ENCODE measurements at regions not wholly inside any gene's neighbourhood (a gene's known extent, or its start where the extent isn't known, plus 50 kb on each side); places are given as distances from the start of the nearest gene placed in this dataset.

- peak; percentile 77 for DNase-seq
These were observed 67.6 kb upstream of the AMPD3 start for GRCh38 chr11:10387206-10388083.

DNA sequence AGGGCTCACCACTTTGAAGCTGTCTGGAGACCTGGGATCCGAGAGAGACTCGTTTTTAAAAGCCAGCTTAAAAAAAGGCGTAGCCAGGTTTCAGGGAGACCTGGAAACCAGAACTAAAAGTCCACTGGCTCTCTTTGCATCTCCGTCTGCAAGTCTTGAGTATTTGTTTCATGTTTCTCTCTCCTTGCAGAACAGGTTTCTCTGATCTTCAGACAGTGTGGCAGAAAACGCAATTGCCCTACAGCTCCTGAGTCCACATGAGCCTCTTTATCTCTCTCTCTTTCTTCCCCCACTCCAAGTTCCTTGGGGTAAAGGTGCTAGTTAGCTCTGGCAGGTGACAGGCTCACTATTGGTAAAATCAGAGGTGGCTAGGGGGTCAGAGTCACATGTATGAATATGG is 67.0 kb upstream of the AMPD3 start:
- no peak for DNase-seq

GRCh38 chr11:10388574-10388973 is 66.5 kb upstream of the AMPD3 start:
- DNase-seq, result no peak

DNA sequence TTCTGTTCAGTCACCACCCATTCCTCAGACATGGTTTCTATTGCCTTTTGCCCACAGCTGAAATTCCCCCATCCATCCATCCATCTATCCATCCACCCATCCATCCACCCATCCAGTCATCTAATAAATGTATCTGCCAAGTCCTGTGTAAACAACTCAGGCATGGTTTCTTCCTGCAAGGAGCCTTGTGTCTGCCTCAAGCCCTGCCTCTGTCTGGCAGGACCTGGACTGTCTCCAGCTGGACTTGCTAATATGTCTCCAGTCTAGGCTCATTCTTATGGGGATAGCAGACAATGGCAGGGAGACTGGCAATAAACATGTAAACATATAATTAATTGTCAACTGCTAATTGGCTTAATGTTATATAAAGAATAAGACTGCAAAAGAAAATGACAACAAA is 64.7 kb upstream of the AMPD3 start:
- DNase-seq, result no peak

DNA sequence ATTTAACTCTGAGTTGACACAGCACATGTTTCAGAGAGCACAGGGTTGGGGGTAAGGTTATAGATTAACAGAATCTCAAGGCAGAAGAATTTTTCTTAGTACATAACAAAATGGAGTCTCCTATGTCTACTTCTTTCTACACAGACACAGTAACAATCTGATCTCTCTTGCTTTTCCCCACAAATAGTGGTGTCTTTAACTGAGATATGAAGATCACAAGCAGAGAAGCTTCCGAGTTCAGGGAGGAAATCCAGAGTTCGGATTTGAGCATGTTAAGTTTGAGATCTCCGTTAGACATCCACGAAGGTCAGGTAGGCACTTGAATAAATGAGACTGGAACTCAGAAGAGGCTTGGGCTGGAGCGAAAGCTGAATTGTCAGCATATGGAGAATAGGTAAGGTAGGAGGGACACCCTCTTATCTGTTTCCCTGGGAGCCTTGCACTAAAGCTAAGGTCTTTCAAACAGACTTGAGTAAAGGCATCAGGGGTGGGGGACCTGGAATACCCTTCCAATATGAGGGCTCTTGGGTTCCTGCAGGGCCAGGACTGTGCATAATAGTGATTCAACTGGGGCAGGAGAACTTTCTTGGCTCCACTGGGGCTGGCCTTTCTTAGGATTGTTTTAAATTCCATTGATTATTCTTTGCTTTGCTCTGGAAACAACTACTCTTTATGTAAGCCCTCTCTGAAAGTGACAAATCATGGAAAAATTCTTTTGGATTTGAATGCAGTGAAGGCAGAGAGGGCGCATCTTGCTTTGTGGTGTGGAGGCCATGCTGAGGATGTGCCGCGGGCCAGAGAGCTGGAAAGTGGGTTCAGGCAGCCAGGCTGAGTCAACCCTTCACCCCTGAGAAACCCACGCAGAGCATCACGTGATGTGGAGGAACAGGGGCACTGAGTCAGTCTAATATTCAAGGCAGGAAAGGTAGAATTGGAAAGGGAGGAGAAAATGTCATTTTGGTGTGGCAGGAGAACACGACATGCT is 62.7 kb upstream of the AMPD3 start:
- DNase-seq, result peak; percentile 88

- DNase-seq, result peak; percentile 99
These were observed 60.6 kb upstream of the AMPD3 start for GRCh38 chr11:10394229-10395101.

DNA sequence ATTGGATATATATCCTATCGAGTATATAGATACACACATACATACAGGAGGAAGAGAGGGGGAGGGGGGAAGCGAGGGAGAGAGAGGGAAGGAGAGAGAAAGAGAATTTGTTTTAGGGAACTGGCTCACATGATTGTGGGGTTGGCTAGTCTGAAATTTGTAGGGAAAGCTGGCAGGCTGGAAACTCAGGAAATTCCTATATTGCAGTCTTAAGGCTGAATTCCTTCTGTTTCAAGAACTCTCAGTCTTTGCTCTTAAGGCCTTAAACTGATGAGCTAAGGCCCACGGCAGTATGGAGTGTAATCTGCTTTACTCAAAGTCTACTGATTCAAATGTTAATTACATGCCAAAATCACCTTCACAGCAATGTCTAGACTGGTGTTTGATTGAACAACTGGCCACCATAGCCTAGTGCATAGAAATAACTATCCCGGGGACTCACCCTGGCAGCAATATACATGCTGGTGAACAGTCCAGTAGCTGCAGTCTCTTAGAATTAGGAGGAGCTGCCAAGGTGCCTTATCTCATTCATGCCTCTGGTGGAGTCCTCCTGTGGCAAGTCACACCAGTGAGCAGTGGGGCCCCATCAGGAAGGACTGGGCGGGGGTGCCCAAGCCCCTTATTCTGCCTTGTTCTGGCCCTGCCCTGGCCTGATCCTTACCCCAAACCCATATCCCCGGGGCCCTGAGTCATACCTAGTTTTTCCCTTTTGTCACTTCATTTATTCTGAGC is 59.7 kb upstream of the AMPD3 start:
- DNase-seq, result no peak

- no peak for DNase-seq
These were observed 58.3 kb upstream of the AMPD3 start for GRCh38 chr11:10396771-10397170.

DNA sequence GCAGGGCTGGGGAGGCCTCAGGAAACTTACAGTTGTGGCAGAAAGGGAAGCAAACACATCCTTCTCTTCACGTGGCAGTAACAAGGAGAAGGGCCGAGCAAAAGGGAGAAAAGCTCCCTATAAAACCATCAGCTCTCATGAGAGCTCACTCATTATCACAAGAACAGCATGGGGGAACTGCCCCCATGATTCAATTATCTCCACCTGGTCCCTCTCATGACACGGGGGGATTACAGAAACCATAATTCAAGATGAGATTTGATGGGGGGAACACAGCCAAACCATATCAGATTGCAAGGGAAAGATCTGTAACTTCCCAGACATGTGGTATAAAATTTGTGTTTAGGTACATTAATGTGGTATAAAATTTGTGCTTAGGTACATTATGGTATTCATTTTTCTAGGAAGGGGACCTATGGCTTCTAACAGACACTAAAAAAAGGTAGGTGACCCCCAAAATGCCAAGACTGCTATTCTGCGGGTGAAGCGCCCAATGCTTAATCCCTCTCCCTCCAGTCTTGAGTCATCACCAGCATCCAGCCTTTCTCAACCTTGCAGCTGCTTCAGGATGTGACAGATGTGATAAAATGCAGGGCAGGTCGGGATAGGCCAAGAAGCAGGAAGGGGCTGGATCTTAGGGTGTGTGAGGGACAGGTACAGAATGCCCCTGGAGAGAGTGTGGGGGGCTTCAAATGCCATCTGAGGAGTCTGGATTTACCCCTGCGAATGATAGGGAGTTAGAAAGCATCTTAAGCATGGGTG is 57.7 kb upstream of the AMPD3 start:
- DNase-seq, result no peak

GRCh38 chr11:10398525-10398924 is 56.5 kb upstream of the AMPD3 start:
- DNase-seq, result peak; percentile 84

DNA sequence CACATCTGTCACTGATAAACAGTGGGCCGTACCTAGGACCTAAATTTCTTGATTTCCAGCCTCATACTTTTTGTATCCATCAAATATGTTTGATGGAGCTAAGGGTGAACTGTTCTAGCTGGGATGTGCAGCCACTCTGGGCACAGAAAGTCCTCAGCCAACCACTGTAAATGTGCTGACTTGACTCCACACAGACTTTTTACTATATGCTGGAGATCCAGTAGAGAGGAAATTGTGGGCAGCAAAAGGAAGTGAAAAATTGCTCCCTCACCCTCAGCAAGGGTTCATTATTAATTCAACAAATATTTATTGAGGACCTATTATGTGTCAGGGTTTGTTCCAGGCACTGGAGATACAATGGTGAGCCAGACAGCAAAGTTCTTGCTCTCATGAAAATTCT is 54.2 kb upstream of the AMPD3 start:
- DNase-seq, result peak; percentile 39

DNA sequence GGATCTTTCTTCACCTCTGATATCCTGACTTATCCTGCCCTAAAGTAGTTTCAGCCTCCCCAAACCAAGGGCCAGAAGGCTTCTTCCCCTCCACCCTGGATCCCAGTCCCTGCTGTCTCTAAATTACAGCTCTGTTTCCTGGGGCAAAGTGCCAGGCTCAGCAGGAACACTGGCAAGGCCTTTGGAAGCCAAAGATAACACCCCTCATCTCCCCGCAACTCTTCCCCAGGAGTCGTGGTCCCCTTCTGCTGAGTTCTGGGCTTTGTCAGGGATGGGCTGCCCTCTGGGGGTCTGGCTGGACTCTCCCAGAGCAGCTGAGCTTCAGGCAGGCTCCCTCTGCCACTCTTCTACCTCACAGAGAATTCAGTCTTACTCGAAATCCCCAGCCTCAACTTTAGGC is 53.8 kb upstream of the AMPD3 start:
- no peak for DNase-seq

DNA sequence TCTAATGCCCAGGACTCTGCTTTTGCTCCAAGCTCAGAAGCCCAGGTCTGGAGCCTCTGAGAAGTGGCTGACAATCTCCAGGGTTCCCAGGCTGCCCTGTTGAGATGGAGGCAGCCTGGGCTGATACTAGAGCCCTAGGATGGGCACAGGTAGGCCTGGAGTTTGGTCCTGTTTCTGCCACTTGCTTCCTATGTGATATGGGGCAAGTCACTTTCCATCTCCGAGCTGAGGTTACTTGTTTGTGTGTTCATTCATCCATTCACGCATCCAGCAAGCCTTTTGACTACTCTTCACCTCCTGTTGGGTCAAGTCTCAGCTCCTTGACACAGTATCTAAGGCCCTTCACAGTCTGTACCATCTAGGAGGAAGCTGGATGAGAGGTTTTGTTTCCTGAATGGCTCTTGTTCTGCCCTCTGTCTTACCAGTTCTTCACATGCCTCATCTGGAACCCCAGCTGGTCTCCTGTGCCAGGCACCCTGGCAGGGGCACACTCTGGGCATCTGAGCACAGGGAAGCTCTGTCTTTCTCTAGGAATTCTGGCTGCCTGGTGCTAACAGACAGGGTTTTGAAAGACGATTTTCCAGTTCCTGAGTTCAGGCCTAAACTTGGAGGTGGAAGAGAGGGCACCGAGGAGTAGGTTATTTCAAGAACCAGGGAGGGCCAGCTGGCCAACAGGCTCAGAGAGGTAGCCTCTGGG is 53.2 kb upstream of the AMPD3 start:
- no peak for DNase-seq

Data from EL (cell line).